GM18498 (cell line): ENCODE measurements at regions not wholly inside any gene's neighbourhood (a gene's known extent, or its start where the extent isn't known, plus 50 kb on each side); places are given as distances from the start of the nearest gene placed in this dataset.

ENCODE experiments used
- ATAC-seq: cut with Tn5 transposase; IDR thresholded peaks from one replicate; pipeline ENCODE4 v1.9.1; 2021; ENCODE audit warnings: mild to moderate bottlenecking, moderate library complexity; ENCODE audit not compliant: unreplicated experiment

DNA sequence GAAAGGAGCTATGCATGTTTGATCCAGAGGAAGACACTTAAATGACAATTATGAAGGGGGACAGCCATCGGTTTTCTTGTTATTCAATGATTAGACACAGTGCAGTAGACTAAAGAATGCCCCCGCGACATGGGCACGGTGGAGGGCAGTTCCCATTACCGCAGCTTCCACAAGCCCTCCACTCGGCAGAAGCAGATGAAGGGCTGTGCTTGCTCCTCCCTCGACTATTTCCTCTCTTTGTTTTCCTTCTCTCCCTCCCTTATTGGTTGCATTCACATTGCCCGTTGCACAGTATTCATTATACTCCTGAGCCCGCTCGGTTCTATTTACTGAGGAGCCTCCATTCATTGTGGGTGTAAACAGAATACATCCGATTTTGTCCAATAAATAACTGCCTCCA is 138.8 kb upstream of the RASSF8 start:
- ATAC-seq, result no peak

- ATAC-seq, result no peak
These were observed 136.2 kb upstream of the RASSF8 start for GRCh38 chr12:25822281-25822680.

DNA sequence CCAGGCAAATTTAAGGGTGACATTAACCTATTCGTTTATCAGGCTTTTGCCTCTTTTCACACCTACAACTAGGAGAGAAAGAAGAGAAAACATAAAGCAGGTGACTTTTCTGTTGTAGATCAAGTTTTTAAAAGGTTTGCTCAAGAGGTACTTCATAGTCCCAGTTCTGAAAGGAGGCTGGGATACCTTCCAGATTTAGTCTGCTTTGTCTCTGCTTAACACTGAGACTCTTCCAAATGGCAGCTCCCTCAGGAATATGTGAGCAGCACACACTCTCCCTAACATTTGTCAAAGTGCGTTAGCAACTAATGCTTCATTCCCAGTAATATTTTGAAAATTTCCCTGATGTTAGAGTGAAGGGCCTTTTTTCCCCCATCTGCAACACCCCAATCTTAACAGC is 133.7 kb upstream of the RASSF8 start:
- ATAC-seq, result no peak

DNA sequence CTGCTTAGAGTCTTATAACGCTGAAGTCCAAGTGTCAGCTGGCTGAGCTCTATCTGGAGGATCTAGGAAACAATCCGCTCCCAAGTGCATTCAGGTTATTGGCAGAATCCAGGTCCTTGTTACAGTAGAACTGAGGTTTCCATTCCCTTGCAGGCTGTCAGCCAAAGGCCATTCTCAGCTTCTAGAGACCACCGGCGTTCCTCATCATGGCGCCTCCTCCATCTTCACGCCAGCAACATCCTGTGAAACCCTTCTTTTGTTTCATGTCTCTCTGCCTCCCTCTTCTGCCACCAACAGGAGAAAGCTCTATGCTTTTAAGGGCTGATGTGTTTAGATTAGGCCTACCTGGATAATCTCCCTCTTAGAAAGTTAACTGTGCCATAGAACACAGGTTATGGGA is 133.0 kb upstream of the RASSF8 start:
- no peak for ATAC-seq

DNA sequence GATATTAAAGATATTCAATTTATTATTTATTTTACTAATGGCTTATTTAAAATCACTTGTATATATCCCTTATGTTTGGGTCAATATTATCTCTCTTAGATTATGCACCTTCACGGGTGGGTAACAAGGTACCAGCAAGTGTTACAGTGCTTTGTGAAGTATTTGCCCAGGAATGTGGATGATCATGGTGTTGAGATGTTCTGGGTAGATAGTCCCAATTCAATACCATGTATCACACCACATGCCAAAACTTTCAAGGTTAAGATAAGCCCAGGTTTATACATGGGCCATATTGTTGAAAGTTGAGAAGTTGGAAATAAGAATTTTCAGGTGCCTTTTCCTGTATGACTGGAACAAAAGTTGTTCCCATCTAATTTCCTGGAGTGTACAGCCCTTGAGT is 131.3 kb upstream of the RASSF8 start:
- ATAC-seq, result no peak

DNA sequence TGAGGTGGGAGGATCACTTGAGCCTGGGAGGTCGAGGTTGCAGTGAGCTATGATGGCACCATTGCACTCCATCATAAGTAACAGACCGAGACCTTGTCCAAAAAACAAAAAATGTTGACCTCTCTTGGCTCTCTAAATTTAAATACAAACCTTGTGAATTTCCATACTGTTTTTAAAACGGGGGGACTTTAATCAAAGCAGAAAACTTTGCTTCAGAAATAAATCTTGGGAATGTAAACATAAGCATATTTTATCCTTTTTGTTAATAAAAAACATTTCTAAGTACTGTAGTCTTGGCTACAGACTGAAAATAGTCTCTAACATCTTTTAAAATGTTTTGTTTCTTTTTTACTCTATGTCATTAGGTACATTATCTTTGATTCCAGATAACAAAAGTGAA is 130.7 kb upstream of the RASSF8 start:
- no peak for ATAC-seq

DNA sequence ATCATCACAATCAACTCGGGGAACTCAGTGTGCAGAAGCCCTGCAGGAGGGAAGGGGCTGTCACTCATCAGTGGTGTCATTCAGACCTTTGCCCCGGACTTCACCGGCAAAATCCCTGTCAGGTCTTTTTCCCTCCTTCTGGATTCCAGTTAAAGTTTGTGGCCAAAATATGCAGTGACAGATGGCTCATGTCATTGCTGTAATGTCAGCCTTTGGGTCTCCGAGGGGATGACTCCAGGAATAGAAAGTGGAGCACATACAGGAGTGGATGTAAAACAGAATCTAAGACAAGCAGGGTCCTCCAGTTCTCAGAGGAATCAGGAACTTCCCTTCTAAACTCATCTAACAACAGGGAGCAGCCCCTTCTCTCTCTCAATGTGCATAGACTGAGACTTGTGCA is 130.3 kb upstream of the RASSF8 start:
- ATAC-seq, result no peak

GRCh38 chr12:25829192-25829591 is 129.3 kb upstream of the RASSF8 start:
- ATAC-seq, result no peak

DNA sequence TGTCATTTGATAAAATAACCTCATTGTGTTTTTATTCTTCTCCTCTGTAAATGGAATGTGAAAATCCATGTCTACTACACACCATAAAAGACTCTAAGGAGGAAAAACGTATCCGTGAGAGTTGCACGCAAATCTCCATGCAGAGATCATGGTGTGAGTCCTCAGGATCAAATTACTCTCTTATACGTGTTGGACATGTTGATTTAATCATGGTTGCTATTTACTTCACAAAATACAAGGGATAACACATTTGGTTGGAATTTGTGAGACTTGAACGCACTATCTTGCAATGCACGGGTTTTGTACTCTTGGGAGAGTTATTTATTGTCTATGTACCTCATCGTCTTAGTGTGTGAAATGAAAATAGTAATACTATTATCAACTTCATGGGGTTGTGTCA is 128.0 kb upstream of the RASSF8 start:
- no peak for ATAC-seq

- no peak for ATAC-seq
These were observed 124.8 kb upstream of the RASSF8 start for GRCh38 chr12:25833657-25834056.

- no peak for ATAC-seq
These were observed 123.1 kb upstream of the RASSF8 start for GRCh38 chr12:25835385-25835784.

DNA sequence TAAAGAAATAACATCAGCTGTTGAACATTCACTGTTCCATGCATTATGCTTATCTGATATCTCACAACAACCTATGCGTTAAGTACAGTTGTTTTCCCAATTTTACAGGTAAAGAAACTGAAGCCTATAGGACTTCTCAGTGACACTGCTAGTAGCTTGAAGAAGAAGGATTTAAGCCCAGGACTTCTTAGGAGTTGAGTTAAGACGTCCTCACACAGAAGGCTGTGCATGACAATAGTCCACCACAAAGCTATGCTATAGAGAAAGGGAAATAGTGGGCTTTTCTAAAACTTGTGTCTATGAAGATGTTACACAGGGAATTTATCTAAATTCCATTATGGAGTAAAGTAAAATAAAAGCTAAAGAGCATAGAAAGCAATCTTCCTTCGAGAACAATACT is 120.5 kb upstream of the RASSF8 start:
- no peak for ATAC-seq

DNA sequence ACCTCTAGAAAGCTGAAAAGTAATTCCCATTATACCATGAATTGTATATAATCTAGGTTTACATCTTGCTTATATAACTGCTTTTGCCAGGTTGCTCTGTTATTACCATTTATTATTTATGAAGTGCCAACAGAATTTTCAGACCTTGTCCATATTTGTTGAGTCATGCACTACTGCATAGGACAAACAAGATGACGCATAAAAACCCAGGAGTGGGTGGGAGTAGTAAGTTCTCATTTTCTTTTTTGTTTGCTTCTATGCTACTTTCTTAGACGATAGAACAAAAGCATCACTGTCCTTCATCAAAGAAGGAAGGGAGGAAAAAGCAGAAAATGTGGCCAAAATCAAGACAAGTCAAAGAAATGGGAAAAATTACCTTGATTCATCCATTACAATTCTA is 119.0 kb upstream of the RASSF8 start:
- ATAC-seq, result no peak

- ATAC-seq, result no peak
These were observed 117.6 kb upstream of the RASSF8 start for GRCh38 chr12:25840678-25841465.

- no peak for ATAC-seq
These were observed 116.2 kb upstream of the RASSF8 start for GRCh38 chr12:25842254-25842653.

- no peak for ATAC-seq
These were observed 114.5 kb upstream of the RASSF8 start for GRCh38 chr12:25843976-25844375.

GRCh38 chr12:25845415-25845814 is 113.1 kb upstream of the RASSF8 start:
- no peak for ATAC-seq

- no peak for ATAC-seq
These were observed 105.7 kb upstream of the RASSF8 start for GRCh38 chr12:25852792-25853191.

- no peak for ATAC-seq
These were observed 105.0 kb upstream of the RASSF8 start for GRCh38 chr12:25853316-25854095.

DNA sequence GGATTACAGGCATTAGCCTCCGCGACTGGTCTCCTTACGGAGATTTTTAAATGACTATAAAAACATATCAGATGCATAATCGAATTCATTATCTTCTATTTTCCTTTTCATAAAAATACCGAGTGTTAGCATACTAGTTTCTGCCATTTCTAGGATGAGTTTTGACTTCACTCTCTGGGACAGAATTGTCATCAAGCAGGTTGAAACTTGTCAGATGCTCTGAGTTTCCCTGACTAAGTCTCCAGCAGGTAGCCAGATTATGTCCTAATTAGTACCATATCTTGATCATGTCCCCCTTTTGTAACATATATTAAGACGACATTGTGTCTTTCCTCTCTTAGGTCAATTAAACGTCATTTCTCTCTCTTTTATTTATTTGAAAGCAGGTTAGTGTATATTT is 103.5 kb upstream of the RASSF8 start:
- no peak for ATAC-seq

DNA sequence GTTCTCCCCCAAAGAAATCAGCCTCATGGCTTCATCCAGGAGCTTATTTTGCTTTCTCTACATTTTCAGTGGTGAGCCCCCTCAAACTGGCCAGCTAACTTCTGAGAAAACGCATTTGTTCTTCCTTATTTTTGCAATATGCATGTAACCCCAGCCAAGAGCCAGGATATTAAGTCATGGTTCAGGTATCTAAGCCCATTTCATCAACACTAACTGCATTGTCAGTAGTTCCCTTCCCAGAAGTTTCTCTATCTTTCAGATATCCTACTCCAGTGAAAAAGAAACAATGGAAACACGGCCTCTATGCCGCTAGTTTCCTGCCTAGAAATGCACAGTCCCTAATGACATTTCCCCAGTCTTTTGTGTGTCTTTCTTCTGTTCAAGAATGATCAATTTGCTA is 102.8 kb upstream of the RASSF8 start:
- ATAC-seq, result no peak

- no peak for ATAC-seq
These were observed 98.5 kb upstream of the RASSF8 start for GRCh38 chr12:25859976-25860375.
